NCI-H2227 treated with DMSO at 0.1 percent for 48 hours (cell line): ENCODE measurements at regions not wholly inside any gene's neighbourhood (a gene's known extent, or its start where the extent isn't known, plus 50 kb on each side); places are given as distances from the start of the nearest gene placed in this dataset.

Experiments used
- DNase-seq: peaks from one replicate; lab custom pipeline; 2025; lab: John Stamatoyannopoulos, UW

DNA sequence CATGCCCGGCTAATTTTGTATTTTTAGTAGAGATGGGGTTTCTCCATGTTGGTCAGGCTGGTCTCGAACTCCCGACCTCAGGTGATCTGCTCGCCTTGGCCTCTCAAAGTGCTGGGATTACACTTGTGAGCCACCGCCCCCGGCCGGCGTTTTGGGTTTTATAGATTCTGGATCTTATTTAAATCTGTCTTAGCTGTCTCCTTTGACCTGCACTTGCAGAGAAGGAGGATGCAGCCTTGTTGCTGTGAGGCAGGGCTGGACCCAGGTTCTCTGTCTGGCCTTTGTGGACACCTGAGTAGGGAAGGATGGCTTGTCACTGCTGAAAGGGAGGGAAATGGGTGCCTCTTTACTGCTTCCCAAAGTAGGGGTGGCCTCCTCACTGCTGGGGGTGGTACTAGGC, 83.0 kb upstream of the HS6ST1 start:
- DNase-seq = no peak

DNA sequence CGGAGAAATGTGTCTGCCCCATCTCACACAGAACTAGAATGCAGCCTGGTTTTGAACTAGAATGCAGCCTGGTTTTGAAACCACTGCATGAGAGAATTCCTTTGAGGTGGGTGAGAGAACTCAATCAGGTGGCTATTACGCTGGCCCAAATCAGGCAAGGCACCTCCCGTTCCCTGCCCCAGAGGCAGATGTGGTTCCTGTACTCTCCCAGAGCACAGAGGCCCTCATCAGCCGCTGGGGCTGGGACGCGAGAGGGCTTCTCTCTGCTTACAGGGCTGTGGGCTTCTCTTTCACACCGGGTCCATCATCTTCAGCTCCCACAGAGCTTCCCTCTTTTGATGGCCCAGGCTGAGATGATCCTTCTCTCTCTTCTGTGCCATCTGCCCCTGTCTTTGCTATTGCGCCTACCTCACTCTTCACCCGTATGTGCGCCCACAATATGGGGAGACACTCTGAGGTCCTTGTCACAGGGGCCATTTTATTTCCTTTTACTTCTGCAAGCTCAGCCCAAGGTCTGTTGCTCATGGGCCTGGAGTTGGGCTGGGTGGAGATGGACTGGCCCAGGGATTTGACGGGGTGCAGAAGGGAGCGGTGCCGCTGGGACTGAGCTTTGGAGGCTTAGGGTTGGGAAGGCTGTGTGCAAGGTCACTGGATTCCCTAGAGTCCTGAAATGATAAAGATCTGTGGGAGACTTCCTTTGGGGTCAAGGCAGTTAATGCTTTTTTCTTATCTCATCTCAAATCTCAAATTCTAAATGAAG, 84.4 kb upstream of the HS6ST1 start:
- no peak for DNase-seq

DNA sequence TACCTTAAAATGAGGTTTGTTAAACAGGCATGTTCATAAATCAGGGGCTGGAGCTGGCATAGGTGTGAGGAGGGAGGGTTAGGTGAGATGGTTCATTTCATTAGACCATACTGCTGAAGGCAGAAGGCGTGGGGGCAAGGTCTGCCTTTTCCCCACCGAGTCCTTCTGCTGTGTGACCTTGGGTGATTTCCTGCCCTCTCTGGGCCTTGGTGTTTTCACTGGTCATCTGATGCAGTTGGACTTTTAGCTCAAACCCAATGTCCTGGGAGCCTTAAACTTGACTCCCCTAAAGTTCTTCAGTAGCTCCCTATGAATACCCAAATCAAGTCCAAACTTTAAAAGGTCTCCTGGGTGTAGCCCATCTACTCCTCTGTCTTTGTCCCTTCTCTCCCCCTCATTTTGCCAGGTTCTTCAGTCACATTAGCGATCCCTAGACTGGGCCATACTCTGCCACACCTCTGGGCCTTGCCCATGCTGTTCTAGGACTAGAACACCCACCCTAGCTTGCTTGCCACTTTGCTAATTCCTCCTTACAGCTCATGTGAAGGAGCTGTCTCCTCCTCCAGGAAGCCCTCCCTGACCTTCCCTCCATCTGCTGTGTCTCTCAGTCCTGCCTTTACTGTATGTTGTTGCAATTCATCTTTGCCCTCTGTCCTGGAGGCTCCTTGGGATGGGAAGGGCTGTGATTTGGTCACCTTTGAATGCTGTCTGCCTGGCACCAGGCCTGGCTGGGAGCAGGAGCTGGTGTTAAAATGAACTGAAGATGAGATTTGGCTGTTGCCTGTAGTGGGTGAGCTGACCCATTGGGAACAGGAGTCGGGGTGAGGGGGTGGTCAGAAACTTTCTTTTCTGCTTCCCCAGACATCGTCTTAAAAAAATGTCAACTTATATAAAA, 85.4 kb upstream of the HS6ST1 start:
- no peak for DNase-seq

DNA sequence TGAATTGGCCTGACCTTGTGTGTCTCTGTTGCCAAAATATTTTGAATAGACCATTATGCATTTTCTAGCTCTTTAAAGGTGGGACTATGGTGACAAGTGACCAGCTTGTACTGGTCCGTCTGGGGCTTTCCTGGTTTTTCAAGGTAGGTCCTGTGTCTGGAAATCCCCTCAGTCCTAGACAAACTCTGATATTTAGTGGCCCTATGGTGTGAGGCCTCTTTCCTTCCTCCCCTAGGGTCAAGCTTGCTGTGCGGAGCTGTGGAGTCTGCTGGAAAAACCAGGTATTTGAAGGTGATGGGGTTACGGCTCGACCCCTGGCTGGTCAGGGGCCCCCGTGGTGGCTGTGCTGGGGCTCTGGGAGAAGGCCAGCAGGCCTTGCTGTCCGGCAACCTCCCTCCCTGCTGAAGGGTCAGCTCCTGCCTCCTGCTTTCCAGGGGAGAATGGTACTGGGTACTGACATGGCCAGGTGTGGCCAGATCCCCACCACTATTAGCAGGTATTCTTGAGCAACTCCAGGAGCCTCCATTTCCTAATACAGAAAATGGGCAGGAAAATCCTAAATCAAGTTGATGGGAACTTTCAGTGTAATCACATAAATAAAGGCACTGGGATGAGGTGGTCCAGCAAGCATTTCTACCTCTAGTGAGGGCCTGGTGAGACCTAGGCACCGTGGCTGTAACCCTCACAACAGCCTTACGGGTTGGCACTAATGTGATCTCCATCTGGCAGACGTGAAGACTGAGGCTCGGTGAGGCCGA, 86.2 kb upstream of the HS6ST1 start:
- DNase-seq = no peak

DNA sequence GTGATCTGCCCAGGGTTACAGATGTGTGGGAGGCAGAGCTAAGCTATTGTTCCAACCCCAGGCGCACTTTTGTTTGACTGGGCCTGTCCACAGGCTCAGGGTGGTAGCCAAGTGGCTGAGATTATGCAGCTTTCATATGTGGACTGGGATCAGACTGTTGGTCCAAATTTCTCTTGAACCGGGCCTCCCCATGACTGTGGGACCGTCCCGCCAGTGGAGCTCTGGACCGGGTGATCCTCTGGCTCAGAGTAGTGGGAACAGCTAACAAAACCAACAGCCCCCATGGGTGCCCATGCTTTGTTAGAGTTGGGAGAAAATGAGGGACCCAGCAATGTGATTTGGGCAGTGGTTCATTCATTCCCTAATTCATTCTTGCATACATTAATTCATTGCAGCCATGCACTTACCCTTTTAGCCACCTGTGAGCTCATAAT, 86.8 kb upstream of the HS6ST1 start:
- no peak for DNase-seq

DNA sequence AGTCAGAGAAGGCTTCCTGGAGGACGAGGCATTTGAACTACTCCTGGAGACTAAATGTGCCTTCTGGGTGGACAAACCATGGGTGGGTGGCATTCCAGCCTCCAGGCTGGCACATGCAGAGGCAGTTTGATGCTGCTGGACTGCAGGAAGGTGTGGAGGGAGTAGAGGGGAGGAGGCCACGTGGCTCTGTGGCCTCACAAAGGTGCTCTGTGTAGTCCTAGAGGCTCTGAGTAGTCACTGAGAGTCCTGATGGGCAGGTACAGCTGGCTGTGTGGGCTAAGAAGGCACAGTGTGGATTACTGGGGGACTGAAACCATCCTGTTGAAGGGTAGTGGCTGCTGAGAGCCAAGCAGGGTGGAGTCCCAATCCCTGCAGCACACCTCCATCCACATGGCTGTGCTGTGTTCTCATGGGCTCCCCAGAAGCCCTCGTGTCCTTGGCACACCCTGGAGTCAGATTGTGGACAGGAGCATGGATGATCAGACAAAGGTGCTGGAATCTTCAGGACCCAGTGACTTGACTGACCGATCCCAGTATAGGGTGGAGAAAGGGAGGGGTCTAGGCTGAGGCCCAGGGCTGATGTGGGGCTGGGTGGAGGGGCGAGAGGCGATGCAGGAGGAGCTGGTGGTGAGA, 87.4 kb upstream of the HS6ST1 start:
- DNase-seq = no peak

DNA sequence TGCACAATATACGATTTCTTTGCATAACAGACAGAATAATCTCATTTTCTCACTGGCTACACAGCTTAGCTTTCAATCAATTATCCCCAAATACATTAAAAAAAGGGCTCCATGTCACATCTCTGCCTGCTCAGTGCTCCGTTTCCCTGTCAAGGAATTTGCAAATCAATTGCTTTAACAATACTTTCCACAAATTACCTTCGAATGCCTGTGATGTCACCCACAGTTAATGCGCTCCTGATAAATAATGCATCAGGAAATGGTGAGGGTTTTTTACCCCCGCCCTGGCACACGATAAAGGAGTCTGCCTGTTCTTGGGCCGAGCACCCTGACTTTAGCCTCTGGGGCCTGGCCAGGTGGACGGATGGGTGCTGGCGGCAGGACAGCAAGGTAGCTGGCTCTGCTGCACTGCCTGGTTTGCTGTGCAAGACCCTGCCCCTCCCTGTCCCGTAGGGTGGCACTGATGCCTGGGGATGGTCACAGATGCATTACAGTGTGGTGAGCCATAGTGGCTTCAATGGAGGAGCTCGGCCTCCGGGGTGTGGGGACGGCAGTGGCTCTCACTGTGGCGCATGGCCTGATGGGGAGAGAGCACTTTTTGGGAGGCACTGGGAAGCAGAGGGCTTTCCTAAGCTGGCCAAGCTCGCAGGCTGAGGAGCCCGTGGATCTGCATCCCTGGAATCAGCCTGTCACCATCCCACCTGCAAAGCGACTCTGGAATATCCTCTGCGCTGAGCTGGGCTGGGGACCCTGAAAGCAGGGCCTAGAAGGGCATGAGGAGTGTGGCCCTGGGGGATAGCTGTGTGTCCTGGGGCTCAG, 88.3 kb upstream of the HS6ST1 start:
- no peak for DNase-seq

DNA sequence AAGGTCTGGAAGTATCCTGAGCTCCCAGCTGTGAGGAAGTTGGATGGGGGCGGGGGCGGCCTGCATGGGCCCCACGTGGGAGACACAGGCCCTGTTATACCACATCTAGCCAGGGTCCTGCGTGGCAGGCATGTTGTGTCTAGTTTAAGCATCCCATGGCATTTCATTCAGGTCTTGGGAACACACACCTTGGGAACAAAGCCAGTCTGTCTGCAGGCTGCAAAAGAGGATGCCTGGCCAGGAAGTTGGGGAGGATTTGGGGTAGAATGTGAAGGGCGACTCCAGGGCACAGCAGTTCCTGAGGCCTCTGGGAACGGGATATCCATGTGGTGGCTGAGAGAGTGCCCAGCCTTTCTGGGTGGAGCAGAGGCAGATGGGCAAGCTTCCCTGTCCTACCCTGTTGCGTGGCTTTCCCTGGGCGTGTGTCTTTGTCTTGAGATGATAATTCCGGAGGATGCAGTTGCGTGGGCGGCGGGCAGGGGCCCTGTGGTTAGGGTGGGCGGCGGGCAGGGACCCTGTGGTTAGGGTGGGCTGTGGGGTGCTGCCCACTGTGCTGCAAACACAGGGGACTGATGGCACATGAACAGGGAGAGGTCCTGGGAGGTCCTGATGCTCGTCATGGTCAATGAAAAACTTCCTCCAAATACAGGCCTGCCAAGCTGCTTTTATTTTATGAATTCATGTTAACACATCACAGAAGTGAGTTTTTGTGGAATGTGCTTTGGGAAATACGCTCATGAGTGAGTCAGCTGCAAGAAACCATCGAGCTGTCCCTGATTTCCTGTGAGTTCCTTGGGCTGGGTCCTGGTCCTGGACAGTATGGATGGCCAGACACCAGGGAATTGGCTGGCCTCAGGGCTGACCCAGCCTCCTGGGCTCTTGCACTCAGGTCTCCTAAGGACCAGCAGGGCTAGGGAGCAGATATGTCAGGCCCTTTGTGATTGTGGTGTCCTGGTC, 90.0 kb upstream of the HS6ST1 start:
- no peak for DNase-seq

DNA sequence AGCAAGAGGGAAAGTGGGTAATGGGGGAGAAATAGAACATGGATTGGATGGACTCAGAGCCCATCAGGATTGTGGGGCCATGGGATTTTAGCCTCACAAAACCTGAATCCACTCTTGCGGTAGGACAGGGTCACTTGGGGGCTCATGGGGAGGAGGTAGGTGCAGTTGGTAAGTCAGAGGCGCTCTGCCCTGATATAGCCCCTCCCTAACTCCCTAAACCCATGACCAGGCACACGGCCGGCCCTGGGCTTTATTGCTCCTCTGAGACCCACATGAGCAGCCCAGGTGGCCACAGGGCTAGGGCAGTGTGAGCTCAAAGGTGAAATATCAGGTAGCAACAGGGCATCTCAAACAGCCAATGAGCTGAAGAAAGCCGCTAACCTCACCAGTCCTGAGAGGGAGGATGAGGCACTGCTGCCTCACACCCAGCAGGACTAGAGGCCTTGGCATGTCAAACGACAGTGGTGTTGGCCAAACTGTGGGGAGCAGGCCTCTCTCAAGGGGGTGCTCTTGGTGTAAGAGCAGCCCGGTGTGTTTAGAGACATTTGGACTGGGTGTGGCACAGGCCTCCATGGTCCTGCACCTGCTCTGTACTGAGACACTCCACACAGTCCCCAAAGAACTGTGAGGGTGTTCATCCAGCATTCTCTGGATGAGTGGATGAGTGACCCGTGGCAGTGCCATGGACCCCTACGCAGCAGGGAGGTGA, 90.8 kb upstream of the HS6ST1 start:
- DNase-seq = no peak

DNA sequence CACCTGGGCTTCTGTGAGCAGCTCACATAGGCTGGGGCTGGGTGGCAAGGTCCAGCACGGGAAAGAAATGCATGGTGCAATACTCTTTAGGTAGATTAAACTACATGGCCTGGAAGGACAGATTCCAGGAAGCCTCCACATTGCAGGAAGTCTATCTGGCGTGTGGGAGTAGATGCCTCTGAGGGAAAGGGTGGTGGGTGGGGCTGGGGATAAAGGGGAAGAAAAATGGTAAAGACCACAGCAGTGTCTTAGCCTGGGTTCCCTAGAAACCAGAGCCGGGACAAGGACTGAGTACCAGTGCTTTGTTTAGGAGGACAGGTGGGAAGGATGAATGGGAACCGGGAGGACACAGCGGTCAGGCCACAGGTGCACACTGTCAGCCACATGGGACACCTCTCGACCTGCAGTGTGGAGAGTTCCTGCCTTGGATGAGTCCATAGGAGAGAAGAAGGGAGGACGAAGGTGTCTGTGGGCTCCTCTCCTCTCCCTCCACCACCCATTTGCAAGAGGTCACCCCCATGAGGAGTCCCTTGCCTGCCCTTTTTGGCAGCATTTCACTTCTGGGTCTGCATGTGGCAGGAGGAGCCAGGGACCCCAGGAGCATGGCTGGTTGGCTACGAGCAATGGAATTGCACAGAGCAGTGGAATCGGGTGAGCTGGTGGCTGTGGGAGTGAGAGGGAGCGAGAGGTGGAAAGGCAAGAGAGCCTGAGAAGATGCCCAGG, 91.5 kb upstream of the HS6ST1 start:
- DNase-seq = no peak

DNA sequence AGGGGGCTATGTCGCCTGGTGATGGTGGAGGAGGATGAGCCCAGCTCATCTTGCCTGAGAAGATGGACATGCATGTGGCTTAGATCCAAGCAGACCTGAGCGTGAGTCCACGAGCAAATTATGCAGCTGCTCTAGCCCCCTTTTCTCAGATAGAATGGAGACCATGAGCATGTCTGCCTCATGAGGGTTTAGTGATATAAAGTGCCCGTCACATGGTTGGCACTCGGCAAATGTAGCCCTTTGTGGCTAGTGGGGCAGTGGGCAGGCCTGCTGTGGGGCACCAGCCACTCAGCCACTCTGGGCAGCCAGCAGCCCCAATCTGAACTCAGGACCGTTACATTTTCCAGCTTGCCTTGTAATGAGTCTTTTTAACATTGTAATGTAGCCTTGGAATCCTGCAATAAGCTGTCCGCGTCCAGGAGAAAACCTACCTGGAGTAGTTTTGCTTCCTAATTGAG, 92.1 kb upstream of the HS6ST1 start:
- no peak for DNase-seq

DNA sequence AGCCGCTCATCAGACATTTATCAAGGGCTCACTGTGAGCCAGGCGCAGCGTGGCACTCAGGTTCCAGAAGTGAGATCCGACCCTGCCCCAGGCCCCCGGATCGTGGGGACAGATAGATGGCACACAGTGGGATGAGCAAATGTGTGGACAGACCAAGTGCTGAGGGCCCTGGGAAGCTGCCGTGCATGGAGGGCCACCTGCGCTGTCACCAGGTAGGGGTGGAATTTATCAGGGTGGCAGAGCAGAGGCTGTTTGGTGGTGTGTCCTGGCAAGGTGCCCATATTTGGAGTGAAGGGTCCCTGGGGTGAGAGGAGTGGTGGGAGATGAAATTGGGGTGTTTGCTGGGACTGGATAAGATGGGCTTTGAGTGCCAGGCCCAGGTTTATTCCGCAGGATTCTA, 92.8 kb upstream of the HS6ST1 start:
- no peak for DNase-seq

DNA sequence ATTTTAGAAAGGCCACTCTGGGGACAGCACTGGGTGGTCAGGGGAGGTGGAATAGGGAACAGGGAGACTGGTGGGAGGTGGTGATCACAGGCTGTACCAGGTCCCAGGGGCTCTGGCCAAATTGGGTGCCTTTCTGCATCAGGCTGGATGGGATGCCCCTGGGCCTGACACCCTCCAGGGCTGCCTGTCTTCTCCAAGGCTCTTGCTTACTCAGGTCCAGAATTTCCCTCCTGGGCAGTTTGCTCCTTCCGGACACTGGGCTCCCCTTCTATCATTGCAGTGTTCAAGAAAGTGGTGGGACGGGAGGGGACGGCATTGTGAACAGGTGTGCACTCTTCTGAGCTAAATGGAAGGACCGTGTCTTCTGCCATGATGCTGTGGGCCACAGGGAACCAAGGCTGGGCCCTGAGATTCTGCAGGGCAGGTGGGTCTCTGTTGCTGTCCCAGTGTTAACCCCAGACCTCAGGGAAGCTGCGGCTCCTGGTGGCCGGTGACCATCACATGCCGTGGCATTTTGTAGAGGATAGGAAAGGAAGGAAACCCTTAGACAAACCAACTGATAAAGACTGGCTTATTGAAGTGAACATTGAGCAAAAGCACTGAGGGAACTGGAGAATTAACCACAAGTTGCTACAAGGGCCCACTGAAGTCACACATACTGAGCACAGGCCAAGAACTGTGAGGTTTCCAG, 93.7 kb upstream of the HS6ST1 start:
- no peak for DNase-seq

DNA sequence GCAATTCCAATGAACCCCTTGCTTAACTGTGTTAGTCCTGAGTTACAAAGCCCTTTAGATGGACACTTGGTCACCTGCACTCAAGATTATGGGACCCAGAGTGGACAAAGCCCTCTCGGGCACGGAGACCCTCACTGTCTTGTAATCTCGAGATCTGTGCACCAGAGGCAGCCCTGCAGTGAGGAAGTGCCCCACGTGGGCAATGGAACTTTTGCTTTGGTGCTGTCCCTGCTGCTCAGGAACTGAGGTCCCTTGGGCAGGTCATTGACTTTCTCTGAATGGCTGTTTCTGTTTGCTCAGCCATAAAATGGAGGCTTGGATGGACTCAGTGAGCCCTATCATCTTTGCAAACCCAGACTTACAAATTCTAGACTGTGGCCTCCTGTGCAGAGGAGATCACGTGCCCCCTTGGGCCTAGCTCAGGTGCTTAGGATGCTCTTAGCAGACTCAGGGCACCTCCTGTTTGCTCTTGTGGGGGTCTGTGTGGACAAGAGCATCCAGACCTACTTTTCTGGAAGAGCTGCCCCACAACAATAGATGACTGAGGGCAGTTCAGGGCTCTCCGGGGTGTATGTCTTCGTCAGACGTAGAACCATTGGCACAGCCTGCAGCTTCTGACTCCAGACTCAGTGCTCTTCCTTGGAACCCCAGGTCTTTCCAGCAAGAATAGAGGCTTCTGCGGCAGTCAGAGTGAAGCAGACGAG, 94.5 kb upstream of the HS6ST1 start:
- DNase-seq = no peak

DNA sequence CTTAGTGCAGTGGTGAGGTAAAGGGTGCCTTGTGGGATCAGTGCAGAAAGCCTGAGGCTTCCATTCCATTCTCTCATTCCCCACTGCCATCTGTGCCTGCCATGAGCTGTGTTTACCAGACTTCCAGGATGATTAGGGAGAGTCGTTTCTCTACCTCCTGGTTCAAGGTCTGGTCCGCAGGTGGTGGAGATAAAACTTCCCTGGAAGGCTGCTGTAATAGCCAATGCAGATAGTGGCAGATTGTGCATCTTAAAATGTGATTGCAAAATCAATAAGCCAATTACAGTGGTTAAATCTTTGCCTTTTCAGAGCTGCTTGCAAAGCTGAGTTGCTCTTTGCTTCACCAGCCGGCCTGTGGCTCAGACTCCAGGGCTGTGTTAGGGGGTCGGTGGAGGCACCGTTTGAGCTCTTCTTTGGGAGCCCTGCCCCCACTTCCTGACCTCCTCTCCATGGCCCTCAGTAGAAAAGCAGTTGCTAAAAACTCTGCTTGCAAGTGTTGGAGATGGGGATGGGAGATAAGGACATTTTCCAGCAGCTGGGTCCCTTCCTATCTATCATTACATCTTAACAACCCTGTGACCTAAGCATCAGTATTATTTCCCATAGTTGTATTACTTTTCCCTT, 95.2 kb upstream of the HS6ST1 start:
- peak; percentile 69 for DNase-seq

DNA sequence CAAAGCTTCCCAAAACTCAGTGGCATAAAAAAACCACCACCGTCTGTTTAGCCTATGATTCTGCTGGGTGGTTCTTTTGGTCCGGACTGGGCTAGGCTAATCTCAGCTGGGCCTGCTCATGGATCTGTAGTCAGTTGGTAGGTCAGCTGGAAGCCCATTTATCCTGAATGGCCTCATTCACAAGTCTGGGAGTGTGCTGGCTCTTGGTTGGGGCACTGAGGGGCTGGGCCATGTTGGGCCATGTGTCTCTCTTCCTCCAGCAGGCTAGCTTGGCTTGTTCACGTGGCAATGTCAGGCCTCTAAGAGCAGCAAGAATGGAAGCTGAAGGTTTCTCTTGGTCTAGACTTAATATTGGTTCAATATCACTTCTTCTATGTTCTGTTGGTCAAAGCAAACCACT, 95.7 kb upstream of the HS6ST1 start:
- no peak for DNase-seq
